PC-3 (cell line): ENCODE measurements at regions not wholly inside any gene's neighbourhood (a gene's known extent, or its start where the extent isn't known, plus 50 kb on each side); places are given as distances from the start of the nearest gene placed in this dataset.

Source experiments
- CTCF ChIP-seq: fragments of 300-600 bp; sonication (generic); conservative IDR thresholded peaks from 2 replicates; pipeline ENCODE4 v1.5.1; 2017; ENCODE audit warnings: antibody characterized with exemption, low read depth, mild to moderate bottlenecking, low read length
- EZH2phosphoT487 ChIP-seq: fragments of 300-600 bp; sonication (generic); IDR thresholded peaks from 2 replicates; pipeline ENCODE4 v1.6.1; 2018; ENCODE audit warnings: mild to moderate bottlenecking, antibody characterized with exemption, low read length, borderline replicate concordance

DNA sequence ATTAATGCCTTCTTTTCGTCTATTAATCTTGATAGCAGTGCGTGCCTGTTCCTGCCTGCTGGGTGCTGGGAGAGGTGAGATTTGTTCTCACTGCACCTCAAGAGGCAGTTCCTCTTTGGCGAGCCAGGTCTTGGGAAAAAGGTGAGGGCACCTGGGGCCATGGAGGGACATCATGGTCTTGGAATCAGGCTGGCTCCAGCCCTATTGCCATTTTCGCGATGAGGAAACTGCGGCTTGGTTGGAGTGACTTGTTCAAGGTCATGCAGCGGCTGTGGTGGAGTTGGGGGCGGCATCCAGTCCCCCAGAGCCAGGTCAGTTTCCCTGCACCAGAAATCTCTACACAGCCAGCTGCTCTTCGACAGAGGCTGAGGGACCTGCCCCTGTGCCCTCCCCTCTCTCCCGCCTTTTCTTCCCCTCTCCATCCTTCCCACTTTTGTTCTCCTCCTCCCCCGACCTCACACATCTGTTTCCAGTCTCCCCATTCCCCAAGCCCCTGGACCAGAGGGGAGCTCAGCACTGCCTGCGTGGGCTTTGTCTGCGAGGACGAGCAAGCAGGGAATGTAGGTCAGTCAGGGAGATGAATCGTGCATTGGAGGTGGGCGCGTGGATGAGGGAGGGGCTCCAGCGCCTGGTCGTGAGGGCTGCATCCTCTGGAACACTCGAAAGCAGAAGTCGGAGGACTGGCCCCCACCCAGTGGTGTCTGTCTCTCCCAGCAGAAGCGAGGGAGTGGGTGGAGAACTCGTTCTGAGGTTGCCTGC is 135.1 kb downstream of the ACTL8 start:
- no peak for TF ChIP-seq EZH2phosphoT487
- no peak for TF ChIP-seq CTCF
